MM.1S (cell line): ENCODE measurements at regions not wholly inside any gene's neighbourhood (a gene's known extent, or its start where the extent isn't known, plus 50 kb on each side); places are given as distances from the start of the nearest gene placed in this dataset.

Experiments used
- EZH2 ChIP-seq: fragments of 300-600 bp; sonication (generic); optimal IDR thresholded peaks from 2 replicates; pipeline ENCODE3; 2017; ENCODE audit warnings: low read depth, mild to moderate bottlenecking, antibody characterized with exemption, low read length, mixed read lengths
- EZH2phosphoT487 ChIP-seq: fragments of 300-600 bp; sonication (generic); IDR thresholded peaks from 2 replicates; pipeline ENCODE4 v1.6.1; 2018; ENCODE audit warnings: antibody characterized with exemption, low read length
- TF ChIP-seq, protein P1 (sequence below): fragments of 300-600 bp; sonication (generic); IDR thresholded peaks from 2 replicates; pipeline ENCODE4 v1.5.1; 2016; ENCODE audit warnings: antibody characterized with exemption, low read length, mixed read lengths

DNA sequence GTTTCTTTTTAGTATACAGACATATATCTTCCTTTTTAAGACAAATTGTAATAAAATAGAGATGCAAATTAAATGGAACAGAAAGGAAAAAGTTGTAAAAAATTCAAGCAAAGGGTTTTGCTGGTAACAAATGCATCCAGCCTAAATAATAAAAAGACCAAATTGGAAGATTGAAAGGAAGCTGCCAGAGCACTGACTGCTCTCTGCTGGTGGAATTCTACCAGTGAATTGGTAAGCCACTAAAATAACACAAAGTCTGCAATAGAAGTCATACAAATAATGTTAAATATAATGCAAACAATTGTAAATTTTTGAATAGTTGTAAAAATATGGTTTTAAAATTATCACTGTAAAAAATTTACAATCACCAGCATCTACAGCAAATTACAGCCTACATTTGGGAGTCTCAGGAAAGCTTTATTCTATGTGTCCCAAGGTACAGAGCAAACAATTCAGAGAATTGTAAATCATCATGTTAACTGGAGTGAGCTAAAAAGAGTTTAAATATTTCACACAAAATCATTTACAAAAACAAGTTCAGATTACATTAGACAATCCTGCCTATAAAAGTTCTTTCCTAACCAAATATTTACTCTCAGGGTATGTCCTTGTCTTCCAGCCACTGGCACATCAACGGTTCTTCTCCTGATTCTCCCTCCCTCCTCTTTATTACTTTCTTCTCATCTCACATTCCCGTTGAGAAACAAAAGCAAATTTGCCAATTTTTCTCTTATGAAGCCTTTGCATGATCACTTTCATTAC is 1322.5 kb downstream of the PCDH7 start:
- TF ChIP-seq, protein P1, sequence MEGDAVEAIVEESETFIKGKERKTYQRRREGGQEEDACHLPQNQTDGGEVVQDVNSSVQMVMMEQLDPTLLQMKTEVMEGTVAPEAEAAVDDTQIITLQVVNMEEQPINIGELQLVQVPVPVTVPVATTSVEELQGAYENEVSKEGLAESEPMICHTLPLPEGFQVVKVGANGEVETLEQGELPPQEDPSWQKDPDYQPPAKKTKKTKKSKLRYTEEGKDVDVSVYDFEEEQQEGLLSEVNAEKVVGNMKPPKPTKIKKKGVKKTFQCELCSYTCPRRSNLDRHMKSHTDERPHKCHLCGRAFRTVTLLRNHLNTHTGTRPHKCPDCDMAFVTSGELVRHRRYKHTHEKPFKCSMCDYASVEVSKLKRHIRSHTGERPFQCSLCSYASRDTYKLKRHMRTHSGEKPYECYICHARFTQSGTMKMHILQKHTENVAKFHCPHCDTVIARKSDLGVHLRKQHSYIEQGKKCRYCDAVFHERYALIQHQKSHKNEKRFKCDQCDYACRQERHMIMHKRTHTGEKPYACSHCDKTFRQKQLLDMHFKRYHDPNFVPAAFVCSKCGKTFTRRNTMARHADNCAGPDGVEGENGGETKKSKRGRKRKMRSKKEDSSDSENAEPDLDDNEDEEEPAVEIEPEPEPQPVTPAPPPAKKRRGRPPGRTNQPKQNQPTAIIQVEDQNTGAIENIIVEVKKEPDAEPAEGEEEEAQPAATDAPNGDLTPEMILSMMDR = no peak
- TF ChIP-seq EZH2 = no peak
- TF ChIP-seq EZH2phosphoT487 = no peak
